ENCODE measurements at regions not wholly inside any gene's neighbourhood (a gene's known extent, or its start where the extent isn't known, plus 50 kb on each side); places are given as distances from the start of the nearest gene placed in this dataset.
A peak's percentile ranks its signal among the peaks of the same experiment; 100 is the strongest.

DNA sequence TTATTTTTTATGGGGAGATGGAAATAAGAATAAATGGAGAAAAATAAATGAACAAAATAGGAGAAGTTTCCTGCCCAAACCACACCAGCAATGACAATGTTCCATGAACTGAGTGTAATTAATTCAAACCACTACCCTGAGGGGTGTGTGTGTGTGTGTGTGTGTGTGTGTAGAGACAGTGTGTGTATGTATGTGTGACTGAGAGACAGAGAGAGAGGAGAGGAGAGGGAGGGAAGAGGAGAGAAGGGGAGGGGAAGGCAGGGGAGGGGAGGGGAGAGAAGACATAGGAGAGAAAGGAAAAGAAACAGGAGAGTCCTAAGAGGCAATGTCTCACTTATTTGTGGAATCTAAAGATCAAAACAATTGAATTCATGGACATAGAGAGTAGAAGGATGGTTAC is 65.0 kb upstream of the POU2AF1 start:
- DNase-seq = no peak

DNA sequence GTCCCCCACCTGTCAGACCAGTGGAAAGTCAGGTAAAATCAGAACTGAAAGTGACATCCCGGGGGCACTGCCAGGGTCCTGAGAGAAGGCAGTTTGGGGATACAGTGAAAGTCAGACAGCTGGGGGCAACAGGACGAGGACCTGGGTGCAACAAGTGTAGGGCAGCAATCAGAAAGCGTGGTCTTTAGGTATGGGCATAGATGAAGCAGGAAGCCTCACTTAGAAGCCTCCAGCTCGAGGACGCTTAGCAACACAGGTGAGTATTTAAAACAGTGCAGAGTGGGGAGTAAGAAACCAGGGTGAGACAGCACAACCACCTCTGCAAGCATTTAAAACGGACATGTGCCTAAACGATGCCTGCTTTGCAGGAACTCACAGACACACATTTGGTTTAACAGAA is 64.6 kb upstream of the POU2AF1 start:
- peak; percentile 52 for DNase-seq

DNA sequence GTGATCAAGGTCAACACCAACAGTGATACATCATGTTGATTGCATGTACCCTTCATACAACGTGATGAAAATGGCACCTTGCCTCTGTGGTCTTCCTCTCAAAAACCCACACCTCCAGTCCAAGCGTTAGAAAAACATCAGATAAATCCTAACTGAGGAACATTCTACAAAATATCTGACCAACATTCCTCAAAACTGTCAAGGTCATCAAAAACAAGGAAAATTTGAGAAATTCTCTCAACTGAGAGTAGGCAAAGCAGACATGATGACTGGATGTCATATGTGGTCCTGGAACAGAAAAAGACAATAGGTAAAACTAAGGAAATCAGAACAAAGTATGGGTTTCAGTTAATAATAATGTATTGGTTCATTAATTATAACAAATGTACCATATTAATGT is 64.0 kb upstream of the POU2AF1 start:
- DNase-seq = no peak

DNA sequence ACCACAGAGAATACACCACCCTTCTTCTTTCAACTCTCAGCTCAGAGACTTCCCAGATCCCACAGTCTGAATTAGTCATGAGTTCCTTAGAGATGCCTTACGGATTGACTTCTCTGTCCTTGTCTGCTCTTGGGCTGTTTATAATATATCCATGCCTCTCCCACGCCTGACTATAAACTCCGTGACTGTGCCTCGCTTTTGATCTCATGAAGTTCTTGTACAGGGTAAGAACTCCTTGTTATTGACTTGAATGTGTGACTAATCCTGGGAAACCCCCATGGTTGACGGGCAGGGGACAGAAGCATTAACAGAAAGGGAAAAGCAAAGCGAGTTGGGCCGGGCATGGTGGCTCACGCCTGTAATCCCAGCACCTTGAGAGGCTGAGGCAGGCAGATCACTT is 62.4 kb upstream of the POU2AF1 start:
- DNase-seq = no peak

DNA sequence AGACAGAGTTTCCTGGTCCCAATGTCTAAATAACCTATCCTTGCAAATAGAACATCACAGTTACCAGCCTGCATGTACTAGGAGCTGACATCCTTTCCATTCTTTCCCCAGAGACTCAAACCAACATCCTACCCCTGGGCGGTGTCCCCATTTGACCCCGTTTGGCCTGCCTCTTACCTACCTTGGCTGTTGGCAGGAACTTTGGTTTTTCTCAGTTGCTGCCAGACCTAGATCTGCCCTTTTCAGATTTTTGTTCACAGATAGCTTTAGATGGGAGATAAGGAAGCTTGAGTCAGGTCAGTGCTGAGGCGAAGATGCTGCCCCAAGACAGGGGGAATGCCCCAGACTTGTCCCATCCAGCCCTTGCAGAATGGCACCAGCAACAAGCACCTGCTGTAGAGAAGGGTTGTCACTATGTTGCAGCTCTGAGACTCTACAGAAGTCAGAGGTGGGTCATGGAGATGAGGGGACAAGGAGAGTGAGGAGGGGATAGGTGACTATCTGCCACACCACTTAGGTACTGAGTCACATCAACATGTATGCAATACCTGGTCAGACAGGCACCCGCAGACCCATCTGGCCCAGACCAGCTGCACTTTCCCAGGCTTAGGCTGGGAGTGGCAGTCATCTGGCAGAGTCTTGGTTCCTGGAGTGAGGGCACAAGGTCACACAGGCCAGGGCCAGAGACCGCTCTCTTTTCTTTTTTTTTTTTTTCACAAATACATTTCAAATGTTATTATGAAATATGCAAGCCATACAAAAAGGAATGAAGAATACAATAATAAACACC is 61.5 kb upstream of the POU2AF1 start:
- peak; percentile 79 for DNase-seq

DNA sequence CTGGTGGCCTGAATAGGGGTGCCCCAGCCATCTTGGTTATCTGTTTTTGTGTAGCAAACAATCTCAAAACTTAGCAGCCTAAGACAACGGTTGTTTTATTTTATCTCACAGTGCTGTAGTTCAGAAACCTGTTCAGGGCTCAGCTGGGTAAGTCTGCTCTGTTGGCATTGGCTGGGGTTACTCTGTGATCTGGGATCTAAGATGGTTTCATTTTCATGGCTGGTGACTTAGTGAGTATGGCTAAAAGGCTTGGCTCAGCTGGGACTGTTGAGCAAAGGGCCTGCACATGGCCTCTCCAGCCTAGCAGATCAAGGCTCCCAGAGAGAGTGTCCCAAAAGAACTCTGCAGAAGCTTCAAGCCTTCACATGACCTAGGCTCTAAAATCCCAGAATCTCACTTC is 60.8 kb upstream of the POU2AF1 start:
- DNase-seq = peak; percentile 76

DNA sequence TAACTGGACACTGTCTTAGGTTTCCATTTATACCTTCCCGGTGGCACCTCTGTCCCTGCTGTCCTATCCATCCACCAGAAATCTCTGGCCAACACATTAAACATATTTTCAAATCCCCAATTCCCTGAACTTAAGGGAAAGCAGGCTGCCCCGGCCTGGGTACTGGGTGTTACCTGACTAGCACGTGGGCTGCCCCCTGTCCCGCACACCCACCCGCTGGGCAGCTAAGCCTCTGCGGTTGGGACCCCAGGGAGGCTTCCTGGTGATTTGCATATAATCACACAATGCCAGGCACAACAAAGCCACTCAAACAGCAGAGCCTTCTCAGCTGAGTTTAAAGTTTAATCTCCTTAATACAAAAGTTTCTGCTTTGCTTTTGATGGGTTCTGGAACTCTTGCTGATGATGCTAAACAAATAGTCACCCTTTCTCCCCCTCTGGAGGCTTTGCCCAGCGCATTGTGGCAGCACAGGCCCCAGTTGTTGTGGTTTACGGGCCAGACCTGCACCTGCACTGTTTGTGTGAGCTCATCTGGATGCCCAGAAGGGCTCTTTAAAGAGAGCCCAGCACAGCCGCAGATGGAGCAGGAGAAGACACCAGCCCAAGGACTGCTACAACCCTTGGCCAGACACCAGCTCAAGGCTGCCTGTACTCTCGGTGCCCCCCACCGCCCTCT is 59.9 kb upstream of the POU2AF1 start:
- DNase-seq = peak; percentile 94

DNA sequence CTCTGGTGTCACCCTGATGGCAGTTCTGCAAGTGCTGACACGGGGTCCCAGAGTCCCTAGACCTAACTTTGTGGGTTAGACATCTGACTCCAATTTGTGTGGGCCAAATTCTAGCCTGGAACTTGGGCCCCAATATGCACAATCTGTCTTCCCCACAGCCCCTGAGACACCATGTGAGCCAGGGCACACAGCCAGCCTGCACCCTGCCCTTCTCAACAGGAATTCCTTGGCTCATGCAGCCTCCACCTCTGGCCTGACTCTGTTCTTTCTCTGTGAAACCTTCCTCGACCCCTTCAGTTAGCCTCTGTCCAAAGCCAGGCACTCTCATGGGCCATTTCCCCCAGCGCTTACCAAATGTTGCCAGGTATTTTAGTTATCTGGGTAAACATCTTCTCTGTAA is 59.1 kb upstream of the POU2AF1 start:
- DNase-seq = peak; percentile 26

DNA sequence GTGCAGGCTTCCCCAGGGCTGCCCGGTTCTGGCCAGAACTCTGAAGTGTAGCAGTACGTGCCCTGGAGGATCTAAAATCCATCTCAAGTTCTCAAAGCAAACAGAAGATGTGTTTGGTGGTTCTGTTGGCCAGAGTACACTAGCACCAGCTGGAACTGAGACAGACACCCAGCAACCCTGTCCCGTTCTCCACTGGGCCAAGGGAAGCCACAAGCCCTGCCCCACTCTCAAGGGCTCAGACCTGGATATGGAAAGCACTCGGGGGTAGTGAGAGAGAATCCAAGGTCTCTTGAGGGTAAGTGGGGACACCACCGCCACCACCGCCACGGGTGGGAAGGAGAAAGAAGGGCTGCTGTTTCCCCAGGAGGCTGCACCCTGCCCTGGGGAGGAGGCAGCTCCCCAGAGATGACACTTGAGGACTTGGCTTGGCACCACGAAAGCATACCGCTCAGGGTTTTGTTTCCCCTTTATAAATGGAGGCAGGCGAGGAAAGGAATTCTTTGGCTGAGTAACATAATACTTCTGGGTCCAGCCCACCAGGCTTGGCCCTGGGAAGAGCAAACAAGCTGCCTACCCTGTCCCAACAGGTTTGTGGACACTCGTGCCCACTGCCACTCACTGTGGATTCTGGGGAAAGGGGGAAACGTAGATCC is 56.1 kb upstream of the POU2AF1 start:
- DNase-seq = no peak

DNA sequence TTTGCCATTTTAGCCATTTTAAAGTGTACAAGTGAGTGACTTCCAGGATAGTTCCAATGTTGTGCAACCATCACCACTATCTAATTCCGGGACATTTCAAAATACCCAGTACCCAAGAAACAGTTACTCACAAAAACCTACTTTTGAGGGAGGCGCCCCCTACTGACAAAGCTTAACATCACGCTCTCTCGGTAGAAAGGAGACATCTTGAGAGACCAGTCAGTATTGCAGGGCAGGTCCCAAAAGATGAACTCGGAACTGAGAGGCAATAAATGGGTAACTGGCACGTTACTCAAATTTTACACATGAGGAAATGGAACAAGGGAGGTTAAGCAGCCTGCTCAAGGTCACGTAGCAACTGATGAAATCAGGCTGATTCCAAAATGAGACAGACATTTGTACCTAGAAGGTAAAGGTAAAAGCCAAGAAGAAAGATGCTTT is 50.0 kb upstream of the POU2AF1 start:
- peak; percentile 85 for DNase-seq
